Body of pancreas (tissue), 4 donors: ENCODE measurements at regions not wholly inside any gene's neighbourhood (a gene's known extent, or its start where the extent isn't known, plus 50 kb on each side); places are given as distances from the start of the nearest gene placed in this dataset.

Source experiments
- ATAC-seq: fragments of 150-250 bp; one replicate; pipeline ENCODE4 v1.9.1; 2016
- DNase-seq, 4 donors: peaks; one replicate each; pipeline ENCODE4 v3.0.0-alpha.2; 2019
- H3K27ac ChIP-seq, 4 donors: fragments of 200-600 bp; sonication (generic); 1 replicate in 3 of 4; 2 replicates in 1 of 4; pipeline versions ENCODE4 v1.5.1 to v1.6.1; 2016 to 2019; ENCODE audit warnings: mild to moderate bottlenecking in 1 of 4, mixed read lengths in 1 of 4, moderate library complexity in 1 of 4
- H3K27me3 ChIP-seq, 2 donors: fragments of 200-600 bp; sonication (generic); one replicate each; pipeline ENCODE4 v1.6.0; 2016; ENCODE audit warnings: mild to moderate bottlenecking in 1 of 2
- H3K36me3 ChIP-seq, 2 donors: fragments of 200-600 bp; sonication (generic); replicated peaks in 1 of 2; 2 replicates each; pipeline ENCODE4 v1.5.1; 2016; ENCODE audit warnings: low read depth in 2 of 2; ENCODE audit not compliant: insufficient read depth in 1 of 2
- H3K4me1 ChIP-seq: fragments of 200-600 bp; sonication (generic); one replicate; pipeline ENCODE4 v1.6.0; 2016
- H3K4me3 ChIP-seq, 2 donors: fragments of 200-600 bp; sonication (generic); 1 replicate in 1 of 2; 2 replicates in 1 of 2; pipeline ENCODE4 v1.5.1; 2016 to 2019
- H3K9me3 ChIP-seq, 3 donors: fragments of 200-600 bp; sonication (generic); 1 replicate in 2 of 3; 2 replicates in 1 of 3; pipeline ENCODE4 v1.5.1; 2016
- CTCF ChIP-seq, 7 experiments: fragments of 450-650 bp in 4 of 7; fragments of 200-600 bp in 3 of 7; sonication (generic) in 3 of 7; IDR thresholded peaks; one replicate each; pipeline ENCODE4 v1.5.1; 2016 to 2019; ENCODE audit warnings: antibody characterized with exemption in 7 of 7
- POLR2A ChIP-seq, 3 donors: fragments of 450-650 bp; IDR thresholded peaks; one replicate each; pipeline ENCODE4 v1.6.1; 2016; ENCODE audit warnings: antibody characterized with exemption in 3 of 3, mild to moderate bottlenecking in 2 of 3
- WGBS, 2 donors: methylation state at CpG; one replicate each; pipeline ENCODE4 v1.1.5; 2017; 5-methylcytosine and 5-hydroxymethylcytosine counted together
- intact Hi-C: fragments of 100-400 bp; cut with DNase I; formaldehyde crosslinking; loops from one replicate; pipeline ENCODE4 v1.15.1; 2023

GRCh38 chr21:35643176-35643575 is 417.1 kb downstream of the SETD4 start:
- intact Hi-C loops: no loop called here
- ATAC-seq (no peak), DNase-seq (no peak)
- Histone ChIP-seq H3K36me3 (no peaks in the 10 kb centered on the region), H3K4me1 (peaks cover 4% of the 10 kb centered on the region), H3K27ac (no peak overlapping the region), H3K4me3 (no peak overlapping the region), H3K9me3 (no peaks in the 10 kb centered on the region), H3K27me3 (no peaks in the 10 kb centered on the region)
- WGBS, 2 donors: 77 to 87% methylated on average over 4 of the region's 4 CpGs
- no peak for TF ChIP-seq CTCF (IDR thresholded peaks at IDR 0.05)

GRCh38 chr21:35641271-35642016 is 418.9 kb downstream of the SETD4 start:
- Histone ChIP-seq H3K9me3 (no peaks in the 10 kb centered on the region), H3K4me1 (no peaks in the 10 kb centered on the region), H3K27ac (no peak overlapping the region), H3K4me3 (no peak overlapping the region), H3K36me3 (no peaks in the 10 kb centered on the region), H3K27me3 (no peaks in the 10 kb centered on the region)
- TF ChIP-seq CTCF (IDR thresholded peaks at IDR 0.05) (no peak), POLR2A (IDR thresholded peaks at IDR 0.05) (no peak)
- intact Hi-C loops: no loop called here
- 96% methylated on average over 4 of the region's 4 CpGs for whole genome bisulfite sequencing, 2 donors
- DNase-seq: no peak
- ATAC-seq: no peak

- Histone ChIP-seq H3K27me3 (no peaks in the 10 kb centered on the region), H3K4me1 (no peaks in the 10 kb centered on the region), H3K9me3 (no peaks in the 10 kb centered on the region), H3K36me3 (no peaks in the 10 kb centered on the region), H3K27ac (no peak overlapping the region), H3K4me3 (no peak overlapping the region)
- TF ChIP-seq POLR2A (IDR thresholded peaks at IDR 0.05) (no peak), CTCF (IDR thresholded peaks at IDR 0.05) (no peak)
- WGBS, 2 donors: 44 to 48% methylated on average over 2 of the region's 2 CpGs
- intact Hi-C loops: no loop called here
- peak in 3 of 4 donors; percentile 22 to 51 (median 36) for DNase-seq
- peak; percentile 50 for ATAC-seq
Measured at GRCh38 chr21:35637431-35637830, 422.9 kb downstream of the SETD4 start.

DNA sequence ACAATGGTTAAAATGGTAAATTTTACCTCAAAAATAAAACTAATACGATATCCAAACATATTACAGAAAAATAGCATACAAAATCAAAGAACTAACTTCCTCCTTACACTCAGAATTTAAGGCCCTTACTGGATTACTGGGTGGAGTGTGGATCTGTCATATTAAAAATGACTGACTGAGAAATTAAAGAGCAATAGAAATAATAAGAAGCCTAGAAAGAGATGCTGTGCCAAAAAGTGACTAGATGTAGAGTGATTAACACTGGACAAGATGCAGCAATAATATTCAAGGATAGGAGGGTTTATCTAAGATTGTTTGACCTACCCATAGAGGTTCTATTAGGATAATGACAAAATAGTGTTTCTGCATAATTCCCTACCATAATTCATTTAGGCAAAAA is 424.3 kb downstream of the SETD4 start:
- WGBS, 2 donors: 84 to 85% methylated on average over 1 of the region's 1 CpG
- Histone ChIP-seq H3K4me3 (no peak overlapping the region), H3K4me1 (no peaks in the 10 kb centered on the region), H3K9me3 (no peaks in the 10 kb centered on the region), H3K27me3 (no peaks in the 10 kb centered on the region), H3K36me3 (no peaks in the 10 kb centered on the region), H3K27ac (no peak overlapping the region)
- no peak for ATAC-seq
- DNase-seq: no peak
- intact Hi-C loops: no loop called here
- TF ChIP-seq POLR2A (IDR thresholded peaks at IDR 0.05): no peak
- no peak for TF ChIP-seq CTCF (IDR thresholded peaks at IDR 0.05)

- Histone ChIP-seq H3K27ac (no peak overlapping the region), H3K27me3 (no peaks in the 10 kb centered on the region), H3K4me1 (no peaks in the 10 kb centered on the region), H3K36me3 (no peaks in the 10 kb centered on the region), H3K4me3 (no peak overlapping the region), H3K9me3 (no peaks in the 10 kb centered on the region)
- TF ChIP-seq CTCF (IDR thresholded peaks at IDR 0.05) (no peak), POLR2A (IDR thresholded peaks at IDR 0.05) (no peak)
- ATAC-seq: no peak
- WGBS, 2 donors: 89 to 93% methylated on average over 2 of the region's 2 CpGs
- intact Hi-C loops: no loop called here
- DNase-seq: no peak
Measured at GRCh38 chr21:35635261-35635660, 425.1 kb downstream of the SETD4 start.
